ENCODE measurements at regions not wholly inside any gene's neighbourhood (a gene's known extent, or its start where the extent isn't known, plus 50 kb on each side); places are given as distances from the start of the nearest gene placed in this dataset.

GRCh38 chr21:32137266-32137665 lies 141.6 kb downstream of the MIS18A start:
- WGBS (ENCODE audit: low lambda C conversion rate) = 0% methylated on average over 2 of the region's 2 CpGs
- ATAC-seq (no peak), FAIRE-seq (no peak), DNase-seq (ENCODE audit: low spot score) (no peak)
- Histone ChIP-seq H3K9me3 (ENCODE audit: low read length) (no peaks in the 10 kb centered on the region), H3K4me1 (ENCODE audit: insufficient read depth, low read length) (peaks cover 8% of the 10 kb centered on the region), H4K20me1 (ENCODE audit: insufficient read depth, low read length) (no peaks in the 10 kb centered on the region), H3K27me3 (ENCODE audit: control insufficient read depth in 1 of 2, insufficient read depth in 2 of 2, low read length in 2 of 2) (peaks cover 0 to 3% of the 10 kb centered on the region in 2 experiments; a peak in 1 of 5 replicates), H3K9ac (ENCODE audit: insufficient read depth, low read depth, low read length) (no peak overlapping the region), H3K79me2 (ENCODE audit: insufficient read depth, low read length) (no peaks in the 10 kb centered on the region), H2AFZ (ENCODE audit: low read length) (no peak overlapping the region), H3K27ac (ENCODE audit: extremely low read length, insufficient read depth, low read length) (no peak overlapping the region), H3K4me2 (ENCODE audit: low read depth, low read length) (no peak overlapping the region), H3K4me3 (replicated peaks in 1 of 3; ENCODE audit: insufficient read depth in 1 of 3, low read depth in 2 of 3, low read length in 3 of 3) (no peak overlapping the region), H3K36me3 (replicated peaks in 1 of 2; ENCODE audit: control insufficient read depth in 1 of 2, insufficient read depth in 2 of 2, low read length in 2 of 2) (no peaks in the 10 kb centered on the region)
- intact Hi-C loops (cut with micrococcal nuclease; ENCODE audit: unreplicated experiment) (no loop called here), in situ Hi-C loops (cut with HindIII; ENCODE audit: extremely low pct_ligation_motif_present, low pct_unique_long_range_greater_than_20kb) (no loop called here)
- POLR2A ChIA-PET = no interaction called here
- no peak for TF ChIP-seq MZF1 (CRISPR knock-in tag; IDR thresholded peaks at IDR 0.05; ENCODE audit: borderline replicate concordance)
- no peak for TF ChIP-seq RARA (CRISPR knock-in tag; IDR thresholded peaks at IDR 0.05)
- no peak for TF ChIP-seq NR2F1 (CRISPR knock-in tag; IDR thresholded peaks at IDR 0.05)
- no peak for TF ChIP-seq GABPB1 (CRISPR knock-in tag; IDR thresholded peaks at IDR 0.05)
- TF ChIP-seq KLF16 (CRISPR knock-in tag; IDR thresholded peaks at IDR 0.05) = no peak
- no peak for TF ChIP-seq ZNF292 (CRISPR knock-in tag; IDR thresholded peaks at IDR 0.05; ENCODE audit: borderline replicate concordance, low read depth)
- TF ChIP-seq MAZ (IDR thresholded peaks at IDR 0.05; ENCODE audit: borderline replicate concordance, low read depth, low read length) = no peak
- no peak for TF ChIP-seq MAZ (CRISPR knock-in tag; IDR thresholded peaks at IDR 0.05; ENCODE audit: low read depth)
- TF ChIP-seq ZFP62 (CRISPR knock-in tag; IDR thresholded peaks at IDR 0.05) = no peak
- TF ChIP-seq ZBTB10 (CRISPR knock-in tag; IDR thresholded peaks at IDR 0.05; ENCODE audit: borderline replicate concordance) = no peak
- TF ChIP-seq ZNF20 (CRISPR knock-in tag; IDR thresholded peaks at IDR 0.05) = no peak
- TF ChIP-seq ZC3H13 (CRISPR knock-in tag; IDR thresholded peaks at IDR 0.05) = no peak
- no peak for TF ChIP-seq NR0B2 (CRISPR knock-in tag; IDR thresholded peaks at IDR 0.05)
- no peak for TF ChIP-seq CENPBD1 (CRISPR knock-in tag; IDR thresholded peaks at IDR 0.05; ENCODE audit: borderline replicate concordance, low read depth)
- no peak for TF ChIP-seq ZFP90 (CRISPR knock-in tag; IDR thresholded peaks at IDR 0.05; ENCODE audit: borderline replicate concordance)
- no peak for TF ChIP-seq ARNT (IDR thresholded peaks at IDR 0.05)
- no peak for TF ChIP-seq ATF4 (CRISPR knock-in tag; IDR thresholded peaks at IDR 0.05)
- no TSS peak for BruUV-seq (replicated peaks)
- CTCF ChIA-PET (ENCODE audit: low intra/inter-chr PET ratio, low total read pairs) = no interaction called here
